Aorta (tissue), 5 donors: ENCODE measurements at regions not wholly inside any gene's neighbourhood (a gene's known extent, or its start where the extent isn't known, plus 50 kb on each side); places are given as distances from the start of the nearest gene placed in this dataset.

Experiments used
- ATAC-seq: fragments of 200-7000 bp; cut with Tn5 transposase; one replicate; pipeline ENCODE4 v1.9.1; 2022; ENCODE audit warnings: moderate library complexity; ENCODE audit not compliant: low FRiP score
- DNase-seq, 2 donors: peaks; one replicate each; pipeline ENCODE4 v3.0.0-alpha.2; 2020
- H3K27ac ChIP-seq, 2 donors: one replicate each; pipeline ENCODE4 v1.5.1; 2013; ENCODE audit warnings: low read length in 2 of 2, mild to moderate bottlenecking in 2 of 2, moderate library complexity in 2 of 2, control low read depth in 1 of 2, inconsistent platforms in 1 of 2, low read depth in 1 of 2
- H3K27me3 ChIP-seq, 2 donors: one replicate each; pipeline ENCODE4 v1.6.1; 2013; ENCODE audit warnings: control low read depth in 1 of 2, low read length in 1 of 2, mild to moderate bottlenecking in 1 of 2, moderate library complexity in 1 of 2; ENCODE audit not compliant: insufficient read depth in 2 of 2, control insufficient read depth in 1 of 2
- H3K36me3 ChIP-seq, 2 donors: one replicate each; pipeline ENCODE4 v1.6.1; 2013; ENCODE audit warnings: control low read depth in 1 of 2, low read length in 1 of 2, mild to moderate bottlenecking in 1 of 2; ENCODE audit not compliant: insufficient read depth in 2 of 2, control insufficient read depth in 1 of 2
- H3K4me1 ChIP-seq, 2 donors: one replicate each; pipeline ENCODE4 v1.6.1; 2013; ENCODE audit warnings: low read length in 2 of 2, control low read depth in 1 of 2, mild to moderate bottlenecking in 1 of 2, moderate library complexity in 1 of 2; ENCODE audit not compliant: insufficient read depth in 2 of 2, control insufficient read depth in 1 of 2
- H3K4me3 ChIP-seq, 2 donors: one replicate each; pipeline ENCODE4 v1.5.1; 2013; ENCODE audit warnings: low read length in 2 of 2, control low read depth in 1 of 2, mild to moderate bottlenecking in 1 of 2
- H3K9me3 ChIP-seq: one replicate; pipeline ENCODE4 v1.6.1; 2013; ENCODE audit warnings: mild to moderate bottlenecking, low read length; ENCODE audit not compliant: control insufficient read depth
- WGBS, 2 donors: extraction: QIAGEN DNeasy Blood & Tissue Kit; methylation state at CpG; one replicate each; pipeline ENCODE4 v1.1.7; 2013; 5-methylcytosine and 5-hydroxymethylcytosine counted together
- intact Hi-C, 2 donors: fragments of 100-400 bp; cut with DNase I; formaldehyde crosslinking; loops; one replicate each; pipeline versions ENCODE4 v1.14.2 to v1.15.0; 2022
- donor health status: healthy with polysubstance abuse.
- donor health status: Bipolar disorder and iron deficiency.
- donor health status: DM: no; HTN: no; CAD: no.
- donor health status: DM: no; HTN: no; CAD: no.
- donor health status: DM: yes; HTN: yes; CAD: no.

GRCh38 chr22:49104434-49104833 is 723.2 kb downstream of the BRD1 start:
- H3K27ac ChIP-seq, result no peak overlapping the region
- ATAC-seq, result no peak

GRCh38 chr22:49103314-49104059 is 724.2 kb downstream of the BRD1 start:
- no peak for ATAC-seq
- H3K36me3 ChIP-seq, result no peaks in the 10 kb centered on the region
- H3K9me3 ChIP-seq, result no peaks in the 10 kb centered on the region
- intact Hi-C loops, result no loop called here
- H3K27ac ChIP-seq, result no peak overlapping the region
- H3K4me3 ChIP-seq, result no peak overlapping the region
- no peaks in the 10 kb centered on the region for H3K4me1 ChIP-seq
- no peak for DNase-seq
- no peaks in the 10 kb centered on the region for H3K27me3 ChIP-seq
- 79 to 83% methylated on average over 15 of the region's 15 CpGs for WGBS, 2 donors

More at GRCh38 chr22:49104434-49104833, 723.2 kb downstream of the BRD1 start:
- H3K9me3 ChIP-seq, result no peaks in the 10 kb centered on the region
- no peak overlapping the region for H3K4me3 ChIP-seq
- no peak for DNase-seq
- intact Hi-C loops, result no loop called here
- no peaks in the 10 kb centered on the region for H3K27me3 ChIP-seq
- 94 to 95% methylated on average over 7 of the region's 7 CpGs for WGBS, 2 donors
- H3K4me1 ChIP-seq, result no peaks in the 10 kb centered on the region
- no peaks in the 10 kb centered on the region for H3K36me3 ChIP-seq

- Histone ChIP-seq H3K4me1 (no peaks in the 10 kb centered on the region), H3K4me3 (no peak overlapping the region), H3K36me3 (no peaks in the 10 kb centered on the region), H3K9me3 (no peaks in the 10 kb centered on the region), H3K27me3 (no peaks in the 10 kb centered on the region), H3K27ac (no peak overlapping the region)
- intact Hi-C loops, result no loop called here
- peak; percentile 32 to 66 for DNase-seq
- WGBS, 2 donors, result 92 to 94% methylated on average over 20 of the region's 20 CpGs
- no peak for ATAC-seq
These were observed 725.3 kb downstream of the BRD1 start for GRCh38 chr22:49102367-49102766.

- Histone ChIP-seq H3K36me3 (no peaks in the 10 kb centered on the region), H3K27me3 (no peaks in the 10 kb centered on the region), H3K4me3 (no peak overlapping the region), H3K27ac (no peak overlapping the region), H3K9me3 (no peaks in the 10 kb centered on the region), H3K4me1 (no peaks in the 10 kb centered on the region)
- peak in 1 of 2 donors; percentile 35 for DNase-seq
- WGBS, 2 donors, result 88 to 95% methylated on average over 8 of the region's 8 CpGs
- ATAC-seq, result no peak
- intact Hi-C loops, result no loop called here
These were observed 725.8 kb downstream of the BRD1 start for GRCh38 chr22:49101873-49102272.

GRCh38 chr22:49101225-49101624 is 726.4 kb downstream of the BRD1 start:
- 81 to 82% methylated on average over 8 of the region's 8 CpGs for WGBS, 2 donors
- intact Hi-C loops, result no loop called here
- ATAC-seq, result no peak

GRCh38 chr22:49100773-49101172 is 726.9 kb downstream of the BRD1 start:
- intact Hi-C loops, result no loop called here
- no peak for ATAC-seq
- Histone ChIP-seq H3K4me3 (no peak overlapping the region), H3K36me3 (no peaks in the 10 kb centered on the region), H3K27me3 (no peaks in the 10 kb centered on the region), H3K4me1 (no peaks in the 10 kb centered on the region), H3K9me3 (no peaks in the 10 kb centered on the region), H3K27ac (no peak overlapping the region)
- 31 to 32% methylated on average over 17 of the region's 17 CpGs for WGBS, 2 donors
- DNase-seq, result peak; percentile 45 to 63

More at GRCh38 chr22:49101225-49101624, 726.4 kb downstream of the BRD1 start:
- Histone ChIP-seq H3K9me3 (no peaks in the 10 kb centered on the region), H3K27ac (no peak overlapping the region), H3K27me3 (no peaks in the 10 kb centered on the region), H3K4me3 (no peak overlapping the region), H3K36me3 (no peaks in the 10 kb centered on the region), H3K4me1 (no peaks in the 10 kb centered on the region)
- peak in 1 of 2 donors; percentile 29 for DNase-seq

- Histone ChIP-seq H3K36me3 (no peaks in the 10 kb centered on the region), H3K9me3 (no peaks in the 10 kb centered on the region), H3K4me1 (no peaks in the 10 kb centered on the region), H3K4me3 (no peak overlapping the region), H3K27me3 (no peaks in the 10 kb centered on the region), H3K27ac (no peak overlapping the region)
- ATAC-seq (no peak), DNase-seq (peak; percentile 34 to 48)
- WGBS, 2 donors, result 36 to 42% methylated on average over 8 to 9 of the region's 9 CpGs
- intact Hi-C loops, result no loop called here
These were observed 727.4 kb downstream of the BRD1 start for GRCh38 chr22:49100316-49100715.

GRCh38 chr22:49099496-49100124 is 728.1 kb downstream of the BRD1 start:
- intact Hi-C loops, result no loop called here
- H3K4me1 ChIP-seq, result no peaks in the 10 kb centered on the region
- 20 to 22% methylated on average over 15 of the region's 15 CpGs for WGBS, 2 donors
- H3K27me3 ChIP-seq, result no peaks in the 10 kb centered on the region
- H3K36me3 ChIP-seq, result no peaks in the 10 kb centered on the region
- ATAC-seq (peak; percentile 76), DNase-seq (peak; percentile 87 to 88)
- H3K4me3 ChIP-seq, result no peak overlapping the region
- no peak overlapping the region for H3K27ac ChIP-seq
- H3K9me3 ChIP-seq, result no peaks in the 10 kb centered on the region

GRCh38 chr22:49099089-49099488 is 728.6 kb downstream of the BRD1 start:
- H3K4me3 ChIP-seq, result no peak overlapping the region
- WGBS, 2 donors, result 95 to 98% methylated on average over 14 of the region's 14 CpGs
- H3K36me3 ChIP-seq, result no peaks in the 10 kb centered on the region
- no peaks in the 10 kb centered on the region for H3K27me3 ChIP-seq
- peak in 1 of 2 donors; percentile 6 for DNase-seq
- H3K4me1 ChIP-seq, result no peaks in the 10 kb centered on the region
- H3K9me3 ChIP-seq, result no peaks in the 10 kb centered on the region
- H3K27ac ChIP-seq, result no peak overlapping the region
- no peak for ATAC-seq
- intact Hi-C loops, result no loop called here
